ENCODE measurements at regions not wholly inside any gene's neighbourhood (a gene's known extent, or its start where the extent isn't known, plus 50 kb on each side); places are given as distances from the start of the nearest gene placed in this dataset.

GRCh38 chr20:23285536-23285935 lies 65.1 kb upstream of the NXT1 start:
- no peak for TF ChIP-seq POLR2A (IDR thresholded peaks at IDR 0.05; ENCODE audit: low read depth, low read length)
- no peak for TF ChIP-seq POLR2AphosphoS5 (IDR thresholded peaks at IDR 0.05; ENCODE audit: low read depth, low read length)
- no peak for TF ChIP-seq POU2F2 (IDR thresholded peaks at IDR 0.05; ENCODE audit: low read depth, low read length)
- TF ChIP-seq TAF1 (IDR thresholded peaks at IDR 0.05; ENCODE audit: low read depth, low read length): no peak
- TF ChIP-seq SPI1 (IDR thresholded peaks at IDR 0.05; ENCODE audit: low read depth, low read length): no peak
- no peak for TF ChIP-seq PAX5 (IDR thresholded peaks at IDR 0.05; ENCODE audit: insufficient read depth, low read length, severe bottlenecking)

Data from GM12891 (cell line).